Fibroblast of the aortic adventitia (primary cell): ENCODE measurements at regions not wholly inside any gene's neighbourhood (a gene's known extent, or its start where the extent isn't known, plus 50 kb on each side); places are given as distances from the start of the nearest gene placed in this dataset.
A peak's percentile ranks its signal among the peaks of the same experiment; 100 is the strongest.

Experiments
- DNase-seq: peaks from one replicate; pipeline ENCODE4 v3.0.0-alpha.2; 2010; ENCODE audit warnings: low read depth
- H3K4me3 ChIP-seq: 2 replicates; pipeline ENCODE4 v1.5.1; 2011; ENCODE audit warnings: low read depth, mild to moderate bottlenecking, control low read depth, low read length, moderate library complexity
- TF ChIP-seq, protein P1 (sequence below): IDR thresholded peaks from 2 replicates; pipeline ENCODE4 v1.5.1; 2011; ENCODE audit warnings: mild to moderate bottlenecking, low read length, control low read depth, inconsistent platforms; ENCODE audit not compliant: insufficient read depth

GRCh38 chr21:39105836-39106235 lies 77.4 kb downstream of the PSMG1 start:
- TF ChIP-seq, protein P1, sequence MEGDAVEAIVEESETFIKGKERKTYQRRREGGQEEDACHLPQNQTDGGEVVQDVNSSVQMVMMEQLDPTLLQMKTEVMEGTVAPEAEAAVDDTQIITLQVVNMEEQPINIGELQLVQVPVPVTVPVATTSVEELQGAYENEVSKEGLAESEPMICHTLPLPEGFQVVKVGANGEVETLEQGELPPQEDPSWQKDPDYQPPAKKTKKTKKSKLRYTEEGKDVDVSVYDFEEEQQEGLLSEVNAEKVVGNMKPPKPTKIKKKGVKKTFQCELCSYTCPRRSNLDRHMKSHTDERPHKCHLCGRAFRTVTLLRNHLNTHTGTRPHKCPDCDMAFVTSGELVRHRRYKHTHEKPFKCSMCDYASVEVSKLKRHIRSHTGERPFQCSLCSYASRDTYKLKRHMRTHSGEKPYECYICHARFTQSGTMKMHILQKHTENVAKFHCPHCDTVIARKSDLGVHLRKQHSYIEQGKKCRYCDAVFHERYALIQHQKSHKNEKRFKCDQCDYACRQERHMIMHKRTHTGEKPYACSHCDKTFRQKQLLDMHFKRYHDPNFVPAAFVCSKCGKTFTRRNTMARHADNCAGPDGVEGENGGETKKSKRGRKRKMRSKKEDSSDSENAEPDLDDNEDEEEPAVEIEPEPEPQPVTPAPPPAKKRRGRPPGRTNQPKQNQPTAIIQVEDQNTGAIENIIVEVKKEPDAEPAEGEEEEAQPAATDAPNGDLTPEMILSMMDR, result no peak
- no peak for DNase-seq
- no peak overlapping the region for H3K4me3 ChIP-seq

DNA sequence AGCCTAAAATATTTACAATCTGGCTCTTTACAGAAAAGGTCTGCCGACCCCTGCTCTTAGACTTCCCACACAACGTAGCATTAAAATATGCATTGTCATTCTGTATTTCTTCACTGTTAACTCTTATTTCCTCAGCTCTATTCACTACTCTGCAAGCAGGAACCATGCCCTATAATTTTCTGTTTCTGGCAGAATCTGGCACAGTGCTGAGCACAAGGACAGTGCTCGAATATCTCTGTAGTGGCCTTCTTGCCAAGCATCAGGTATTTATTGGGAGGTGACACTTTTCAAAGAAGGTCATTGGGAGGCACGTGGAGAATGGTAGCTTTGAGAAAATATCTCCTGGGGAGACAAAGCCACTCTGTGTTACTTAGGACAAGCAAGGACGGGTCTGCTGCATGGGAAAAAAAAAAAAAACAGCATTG lies 77.9 kb downstream of the PSMG1 start:
- TF ChIP-seq, protein P1, result no peak
- H3K4me3 ChIP-seq, result no peak overlapping the region
- peak; percentile 26 for DNase-seq

DNA sequence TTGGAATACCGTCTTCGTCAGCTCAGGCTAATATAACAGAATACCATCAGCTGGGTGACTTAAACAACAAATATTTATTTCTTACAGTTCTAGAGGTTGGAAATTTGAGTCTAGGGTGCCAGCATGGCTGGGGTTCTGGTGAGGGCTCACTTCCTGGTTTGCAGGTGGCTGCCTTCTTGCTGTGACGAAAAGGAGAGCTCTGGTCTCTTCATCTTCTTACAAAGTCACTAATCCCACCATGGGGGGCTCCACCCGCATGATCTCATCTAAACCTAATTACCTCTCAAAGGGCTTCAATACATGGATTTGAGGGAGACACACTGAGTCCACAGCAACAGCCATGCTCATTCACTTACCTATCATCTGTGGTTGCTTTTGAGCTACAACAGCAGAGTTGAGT lies 78.3 kb downstream of the PSMG1 start:
- no peak overlapping the region for H3K4me3 ChIP-seq
- DNase-seq, result no peak
- TF ChIP-seq, protein P1, result no peak

DNA sequence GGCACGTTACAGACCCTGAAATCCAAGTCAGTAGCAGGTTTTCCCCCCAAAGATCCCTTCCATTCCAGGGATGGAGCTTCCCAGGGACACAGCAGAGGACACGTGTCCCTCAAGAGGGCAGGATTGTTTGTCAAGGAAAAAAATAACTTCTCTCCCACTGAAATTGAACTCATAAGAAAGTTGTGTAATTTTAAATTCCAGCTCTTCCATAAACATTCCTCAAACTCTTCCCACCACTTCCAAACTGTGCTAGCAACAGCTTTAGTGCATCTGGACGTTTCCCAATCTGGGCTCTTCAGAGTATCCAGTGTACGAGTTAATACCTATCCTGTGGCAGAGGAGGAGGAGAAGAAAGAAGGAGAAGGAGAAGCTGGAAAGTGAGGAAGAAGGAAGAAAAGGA lies 79.6 kb downstream of the PSMG1 start:
- DNase-seq, result peak; percentile 74
- TF ChIP-seq, protein P1, result no peak
- H3K4me3 ChIP-seq, result no peak overlapping the region

DNA sequence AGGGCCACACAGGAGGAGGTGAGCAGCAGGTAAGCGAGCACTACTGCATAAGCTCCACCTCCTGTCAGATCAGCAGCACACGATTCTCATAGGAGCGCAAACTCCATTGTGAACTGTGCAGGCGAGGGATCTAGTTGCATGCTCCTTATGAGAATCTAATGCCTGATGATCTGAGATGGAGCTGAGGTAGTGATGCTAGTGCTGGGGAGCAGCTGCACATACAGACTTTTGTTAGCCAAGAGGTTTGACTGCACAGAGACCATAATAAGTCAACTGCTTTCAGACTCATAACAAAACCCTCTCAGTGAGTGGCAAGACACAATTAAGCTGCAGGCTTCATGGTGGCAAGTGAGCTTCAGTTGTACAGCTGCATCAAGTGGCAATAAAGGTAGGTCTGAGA lies 83.4 kb downstream of the PSMG1 start:
- TF ChIP-seq, protein P1, result no peak
- H3K4me3 ChIP-seq, result no peak overlapping the region
- no peak for DNase-seq

DNA sequence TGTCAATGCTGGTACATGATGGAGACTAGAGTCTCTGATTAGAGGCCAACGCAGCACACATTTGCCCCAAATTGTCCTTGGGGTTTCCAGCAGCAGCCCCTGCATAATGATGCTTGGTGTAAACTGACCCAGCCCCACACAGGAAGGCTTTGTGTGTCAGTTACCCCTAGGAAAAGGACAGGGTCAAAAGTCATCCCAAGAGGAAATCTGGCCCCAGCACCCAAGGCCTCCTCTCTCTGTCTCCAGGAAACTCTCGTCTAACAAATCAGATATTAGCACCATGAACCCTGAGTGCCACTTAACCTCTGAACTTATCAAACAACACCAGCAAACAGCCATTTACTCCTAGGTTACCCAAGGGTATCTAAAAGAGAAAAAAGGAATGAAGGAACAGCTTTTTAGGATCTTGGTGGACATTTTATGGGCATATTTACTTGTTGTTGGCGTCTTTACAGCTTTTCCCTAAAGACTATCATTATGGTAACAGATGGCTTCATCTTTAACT lies 84.5 kb downstream of the PSMG1 start:
- no peak overlapping the region for H3K4me3 ChIP-seq
- DNase-seq, result no peak
- TF ChIP-seq, protein P1, result no peak

- TF ChIP-seq, protein P1, result no peak
- DNase-seq, result no peak
- H3K4me3 ChIP-seq, result no peak overlapping the region
Measured at GRCh38 chr21:39097981-39098380, 85.3 kb downstream of the PSMG1 start.
